ENCODE measurements at regions not wholly inside any gene's neighbourhood (a gene's known extent, or its start where the extent isn't known, plus 50 kb on each side); places are given as distances from the start of the nearest gene placed in this dataset.

- WGBS = 88% methylated on average over 3 of the region's 3 CpGs
- no peaks in the 10 kb centered on the region for H3K27me3 ChIP-seq (replicated peaks; ENCODE audit: insufficient read depth)
- intact Hi-C loops (cut with DNase I) = no loop called here
- H3K4me1 ChIP-seq (replicated peaks) = no peaks in the 10 kb centered on the region
- H3K36me3 ChIP-seq = no peaks in the 10 kb centered on the region
- H3K9me3 ChIP-seq = no peaks in the 10 kb centered on the region
- H3K4me3 ChIP-seq = no peak overlapping the region
- no peak overlapping the region for H3K27ac ChIP-seq
- TF ChIP-seq, protein P1, sequence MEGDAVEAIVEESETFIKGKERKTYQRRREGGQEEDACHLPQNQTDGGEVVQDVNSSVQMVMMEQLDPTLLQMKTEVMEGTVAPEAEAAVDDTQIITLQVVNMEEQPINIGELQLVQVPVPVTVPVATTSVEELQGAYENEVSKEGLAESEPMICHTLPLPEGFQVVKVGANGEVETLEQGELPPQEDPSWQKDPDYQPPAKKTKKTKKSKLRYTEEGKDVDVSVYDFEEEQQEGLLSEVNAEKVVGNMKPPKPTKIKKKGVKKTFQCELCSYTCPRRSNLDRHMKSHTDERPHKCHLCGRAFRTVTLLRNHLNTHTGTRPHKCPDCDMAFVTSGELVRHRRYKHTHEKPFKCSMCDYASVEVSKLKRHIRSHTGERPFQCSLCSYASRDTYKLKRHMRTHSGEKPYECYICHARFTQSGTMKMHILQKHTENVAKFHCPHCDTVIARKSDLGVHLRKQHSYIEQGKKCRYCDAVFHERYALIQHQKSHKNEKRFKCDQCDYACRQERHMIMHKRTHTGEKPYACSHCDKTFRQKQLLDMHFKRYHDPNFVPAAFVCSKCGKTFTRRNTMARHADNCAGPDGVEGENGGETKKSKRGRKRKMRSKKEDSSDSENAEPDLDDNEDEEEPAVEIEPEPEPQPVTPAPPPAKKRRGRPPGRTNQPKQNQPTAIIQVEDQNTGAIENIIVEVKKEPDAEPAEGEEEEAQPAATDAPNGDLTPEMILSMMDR (IDR thresholded peaks at IDR 0.05) = no peak
- TF ChIP-seq POLR2A (IDR thresholded peaks at IDR 0.05) = no peak
- no peak for TF ChIP-seq POLR2AphosphoS5 (IDR thresholded peaks at IDR 0.05)
- DNase-seq (ENCODE audit: low spot score) = no peak
These were observed 127.5 kb upstream of the CCDC28A start for GRCh38 chr6:138645976-138646640.

GRCh38 chr6:138647006-138647405 is 126.6 kb upstream of the CCDC28A start:
- Histone ChIP-seq H3K4me1 (replicated peaks) (no peaks in the 10 kb centered on the region), H3K27me3 (replicated peaks; ENCODE audit: insufficient read depth) (no peaks in the 10 kb centered on the region), H3K4me3 (no peak overlapping the region), H3K9me3 (no peaks in the 10 kb centered on the region), H3K27ac (no peak overlapping the region), H3K36me3 (no peaks in the 10 kb centered on the region)
- TF ChIP-seq, protein P1 (IDR thresholded peaks at IDR 0.05) = no peak
- TF ChIP-seq POLR2A (IDR thresholded peaks at IDR 0.05) (no peak), POLR2AphosphoS5 (IDR thresholded peaks at IDR 0.05) (no peak)
- DNase-seq (ENCODE audit: low spot score) = no peak
- WGBS = 13% methylated on average over 6 of the region's 6 CpGs
- intact Hi-C loops (cut with DNase I) = no loop called here

- intact Hi-C loops (cut with DNase I) = no loop called here
- 95% methylated on average over 4 of the region's 4 CpGs for WGBS
- H3K4me1 ChIP-seq (replicated peaks) = no peaks in the 10 kb centered on the region
- no peaks in the 10 kb centered on the region for H3K9me3 ChIP-seq
- no peak overlapping the region for H3K27ac ChIP-seq
- no peak overlapping the region for H3K4me3 ChIP-seq
- TF ChIP-seq POLR2AphosphoS5 (IDR thresholded peaks at IDR 0.05) (no peak), POLR2A (IDR thresholded peaks at IDR 0.05) (no peak)
- TF ChIP-seq, protein P1 (IDR thresholded peaks at IDR 0.05) = no peak
- no peaks in the 10 kb centered on the region for H3K27me3 ChIP-seq (replicated peaks; ENCODE audit: insufficient read depth)
- no peak for DNase-seq (ENCODE audit: low spot score)
- no peaks in the 10 kb centered on the region for H3K36me3 ChIP-seq
These were observed 125.4 kb upstream of the CCDC28A start for GRCh38 chr6:138648127-138648526.

GRCh38 chr6:138651491-138651890 is 122.1 kb upstream of the CCDC28A start:
- intact Hi-C loops (cut with DNase I) = no loop called here
- Histone ChIP-seq H3K4me3 (no peak overlapping the region), H3K27me3 (replicated peaks; ENCODE audit: insufficient read depth) (no peaks in the 10 kb centered on the region), H3K27ac (no peak overlapping the region), H3K9me3 (no peaks in the 10 kb centered on the region), H3K4me1 (replicated peaks) (no peaks in the 10 kb centered on the region), H3K36me3 (no peaks in the 10 kb centered on the region)
- TF ChIP-seq POLR2AphosphoS5 (IDR thresholded peaks at IDR 0.05) (no peak), POLR2A (IDR thresholded peaks at IDR 0.05) (no peak)
- TF ChIP-seq, protein P1 (IDR thresholded peaks at IDR 0.05) = no peak
- 97% methylated on average over 4 of the region's 4 CpGs for WGBS
- DNase-seq (ENCODE audit: low spot score) = no peak

DNA sequence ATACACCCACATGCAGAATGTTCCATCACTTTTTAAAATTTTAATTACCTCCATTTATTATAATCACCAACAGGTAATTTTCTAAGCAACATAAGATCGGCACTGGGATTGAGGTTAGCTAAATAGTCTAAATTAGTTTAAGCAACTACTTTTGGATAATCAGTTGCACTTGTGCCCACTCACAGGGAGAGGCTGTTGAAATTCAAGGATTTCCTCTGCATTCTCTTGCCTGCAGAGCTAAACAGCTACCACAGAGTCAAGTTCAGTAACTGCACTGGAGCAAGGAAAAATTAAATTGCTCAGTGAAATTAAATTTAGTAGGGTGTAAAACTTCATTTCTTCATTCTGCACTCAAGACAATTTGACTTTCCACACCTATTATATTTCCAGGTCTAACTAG is 120.7 kb upstream of the CCDC28A start:
- H3K9me3 ChIP-seq = no peaks in the 10 kb centered on the region
- no peaks in the 10 kb centered on the region for H3K4me1 ChIP-seq (replicated peaks)
- DNase-seq (ENCODE audit: low spot score) = no peak
- 71% methylated on average over 1 of the region's 1 CpG for WGBS
- H3K27ac ChIP-seq = no peak overlapping the region
- TF ChIP-seq POLR2AphosphoS5 (IDR thresholded peaks at IDR 0.05) (no peak), POLR2A (IDR thresholded peaks at IDR 0.05) (no peak)
- TF ChIP-seq, protein P1 (IDR thresholded peaks at IDR 0.05) = no peak
- intact Hi-C loops (cut with DNase I) = no loop called here
- H3K36me3 ChIP-seq = no peaks in the 10 kb centered on the region
- no peak overlapping the region for H3K4me3 ChIP-seq
- H3K27me3 ChIP-seq (replicated peaks; ENCODE audit: insufficient read depth) = no peaks in the 10 kb centered on the region
